Stomach smooth muscle (tissue), 2 donors: ENCODE measurements at regions not wholly inside any gene's neighbourhood (a gene's known extent, or its start where the extent isn't known, plus 50 kb on each side); places are given as distances from the start of the nearest gene placed in this dataset.

Experiments
- H3K27ac ChIP-seq: one replicate; pipeline ENCODE4 v1.7.0; 2013; ENCODE audit warnings: mild to moderate bottlenecking, low read length, inconsistent platforms
- H3K27me3 ChIP-seq, 2 donors: one replicate each; pipeline ENCODE4 v1.7.0; 2013; ENCODE audit warnings: low read length in 2 of 2; ENCODE audit not compliant: insufficient read depth in 2 of 2, control insufficient read depth in 1 of 2
- H3K36me3 ChIP-seq, 2 donors: one replicate each; pipeline ENCODE4 v1.7.0; 2013; ENCODE audit warnings: low read length in 2 of 2; ENCODE audit not compliant: control insufficient read depth in 2 of 2, insufficient read depth in 2 of 2
- H3K4me1 ChIP-seq: one replicate; pipeline ENCODE4 v1.7.0; 2013; ENCODE audit warnings: low read length; ENCODE audit not compliant: control insufficient read depth, insufficient read depth
- H3K4me3 ChIP-seq, 2 donors: one replicate each; pipeline ENCODE4 v1.7.0; 2013; ENCODE audit warnings: low read length in 2 of 2
- H3K9ac ChIP-seq, 2 donors: one replicate each; pipeline ENCODE4 v1.7.0; 2013; ENCODE audit warnings: low read length in 2 of 2, mild to moderate bottlenecking in 1 of 2
- H3K9me3 ChIP-seq, 2 donors: one replicate each; pipeline ENCODE4 v1.7.0; 2013; ENCODE audit warnings: low read length in 2 of 2; ENCODE audit not compliant: control insufficient read depth in 2 of 2
- donor health status: healthy.
- donor health status: Pancreatic carcinoma.

- H3K27me3 ChIP-seq: no peaks in the 10 kb centered on the region
- H3K9ac ChIP-seq: no peak overlapping the region
- no peak overlapping the region for H3K27ac ChIP-seq
- no peak overlapping the region for H3K4me3 ChIP-seq
- no peaks in the 10 kb centered on the region for H3K4me1 ChIP-seq
- H3K9me3 ChIP-seq: no peaks in the 10 kb centered on the region
- no peaks in the 10 kb centered on the region for H3K36me3 ChIP-seq
Observed at GRCh38 chr13:64074971-64075474, 2659.4 kb upstream of the PCDH20 start.

DNA sequence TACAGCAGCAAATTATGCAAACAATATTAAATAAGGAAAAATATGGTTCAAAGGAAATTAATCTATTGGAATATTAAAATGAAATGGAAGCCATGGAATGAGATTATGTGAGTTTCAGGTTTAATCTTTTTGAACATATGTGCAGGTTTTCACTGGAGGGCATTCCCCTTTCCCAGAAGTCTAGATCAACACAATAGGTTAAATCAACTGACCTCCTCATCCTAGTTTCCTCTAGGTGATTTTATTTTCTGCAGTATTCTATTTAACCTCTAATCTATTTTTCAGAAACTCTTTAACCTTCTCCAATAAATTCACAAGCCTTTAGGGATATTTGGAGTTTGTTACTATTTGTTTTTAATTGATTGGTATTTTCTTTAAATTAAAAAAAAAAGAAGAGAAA, 2657.6 kb upstream of the PCDH20 start:
- no peaks in the 10 kb centered on the region for H3K9me3 ChIP-seq
- H3K4me3 ChIP-seq: no peak overlapping the region
- H3K27ac ChIP-seq: no peak overlapping the region
- H3K27me3 ChIP-seq: no peaks in the 10 kb centered on the region
- no peaks in the 10 kb centered on the region for H3K4me1 ChIP-seq
- H3K36me3 ChIP-seq: no peaks in the 10 kb centered on the region
- H3K9ac ChIP-seq: no peak overlapping the region

DNA sequence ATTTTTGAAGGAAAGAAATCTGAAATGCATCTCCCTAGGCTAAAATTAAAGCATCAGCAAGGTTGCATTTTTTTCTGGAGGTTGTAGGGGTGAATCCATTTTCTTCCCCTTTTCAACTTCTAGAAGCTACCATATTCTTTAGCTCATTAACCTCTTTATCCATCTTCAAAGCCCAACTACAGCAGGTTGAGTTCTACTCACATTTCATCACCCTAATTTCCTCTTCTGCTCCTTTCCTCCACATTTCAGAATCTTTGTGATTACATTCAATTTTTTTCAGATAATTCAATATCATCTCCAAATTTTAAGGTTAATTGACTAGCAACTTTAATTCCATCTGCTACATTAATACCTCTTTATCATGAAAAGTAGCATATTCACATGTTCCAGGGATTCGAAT, 2655.7 kb upstream of the PCDH20 start:
- H3K36me3 ChIP-seq: no peaks in the 10 kb centered on the region
- no peak overlapping the region for H3K9ac ChIP-seq
- H3K27me3 ChIP-seq: no peaks in the 10 kb centered on the region
- H3K4me1 ChIP-seq: no peaks in the 10 kb centered on the region
- H3K27ac ChIP-seq: no peak overlapping the region
- no peak overlapping the region for H3K4me3 ChIP-seq
- H3K9me3 ChIP-seq: no peaks in the 10 kb centered on the region

DNA sequence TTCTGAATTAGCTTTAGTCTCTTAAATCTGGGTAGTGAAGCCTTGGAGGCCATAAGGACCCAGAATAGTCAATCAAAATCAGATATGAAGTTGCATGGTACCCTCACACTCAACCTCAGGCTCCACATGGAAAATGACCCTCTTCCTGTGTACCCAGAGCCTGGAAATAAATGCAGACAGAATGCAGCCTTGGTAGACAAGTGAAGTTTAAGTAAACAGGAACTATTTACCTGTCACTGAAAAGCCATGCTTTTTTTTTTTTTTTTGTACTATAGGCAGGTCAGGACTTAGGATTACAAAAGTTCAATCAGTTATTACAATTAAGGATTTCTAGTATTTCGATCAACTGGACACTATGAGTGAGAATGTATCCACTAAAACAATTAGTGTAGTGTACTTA, 2654.2 kb upstream of the PCDH20 start:
- Histone ChIP-seq H3K27ac (no peak overlapping the region), H3K27me3 (no peaks in the 10 kb centered on the region), H3K36me3 (no peaks in the 10 kb centered on the region), H3K4me3 (no peak overlapping the region), H3K9ac (no peak overlapping the region), H3K9me3 (no peaks in the 10 kb centered on the region), H3K4me1 (no peaks in the 10 kb centered on the region)

DNA sequence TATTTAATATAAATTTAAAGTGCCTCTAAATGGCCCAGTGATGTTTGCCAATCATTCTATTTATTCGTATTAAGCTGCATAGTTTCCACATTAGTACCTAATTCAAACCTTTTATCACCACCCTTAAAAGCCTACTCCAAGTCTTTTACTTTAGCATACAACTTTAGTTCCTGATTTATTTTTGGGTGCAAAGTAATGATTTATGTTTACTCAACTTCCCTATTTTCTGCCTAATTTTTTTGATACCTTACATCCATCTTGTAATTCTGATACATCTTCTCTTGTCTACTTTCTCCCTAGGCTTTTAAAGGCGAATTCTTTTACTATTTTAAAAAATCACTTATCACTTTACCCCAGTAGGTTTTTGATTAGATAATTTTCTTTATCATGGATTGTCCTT, 2651.1 kb upstream of the PCDH20 start:
- Histone ChIP-seq H3K4me3 (no peak overlapping the region), H3K4me1 (no peaks in the 10 kb centered on the region), H3K27ac (no peak overlapping the region), H3K36me3 (no peaks in the 10 kb centered on the region), H3K9me3 (no peaks in the 10 kb centered on the region), H3K9ac (no peak overlapping the region), H3K27me3 (no peaks in the 10 kb centered on the region)

DNA sequence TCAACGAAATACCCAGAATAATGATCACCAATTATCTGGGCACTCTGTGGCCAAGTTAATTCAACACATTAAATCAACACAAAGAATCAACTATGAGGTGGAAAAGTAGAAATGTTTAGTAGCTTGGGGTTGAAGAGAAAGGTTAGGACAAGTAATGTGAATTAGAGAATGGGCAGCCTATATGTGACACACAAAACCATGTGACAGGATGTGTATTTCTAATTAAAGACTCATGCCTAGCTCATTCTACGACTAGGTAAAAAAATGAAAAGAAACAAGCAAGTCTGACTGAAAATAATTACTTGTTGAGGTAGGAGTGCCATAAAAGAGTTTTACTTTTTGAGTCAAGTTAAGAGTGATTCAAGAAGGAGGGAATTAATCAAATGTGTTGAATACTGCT, 2646.0 kb upstream of the PCDH20 start:
- Histone ChIP-seq H3K9me3 (no peaks in the 10 kb centered on the region), H3K36me3 (no peaks in the 10 kb centered on the region), H3K4me3 (no peak overlapping the region), H3K9ac (no peak overlapping the region), H3K27ac (no peak overlapping the region), H3K27me3 (no peaks in the 10 kb centered on the region), H3K4me1 (no peaks in the 10 kb centered on the region)

DNA sequence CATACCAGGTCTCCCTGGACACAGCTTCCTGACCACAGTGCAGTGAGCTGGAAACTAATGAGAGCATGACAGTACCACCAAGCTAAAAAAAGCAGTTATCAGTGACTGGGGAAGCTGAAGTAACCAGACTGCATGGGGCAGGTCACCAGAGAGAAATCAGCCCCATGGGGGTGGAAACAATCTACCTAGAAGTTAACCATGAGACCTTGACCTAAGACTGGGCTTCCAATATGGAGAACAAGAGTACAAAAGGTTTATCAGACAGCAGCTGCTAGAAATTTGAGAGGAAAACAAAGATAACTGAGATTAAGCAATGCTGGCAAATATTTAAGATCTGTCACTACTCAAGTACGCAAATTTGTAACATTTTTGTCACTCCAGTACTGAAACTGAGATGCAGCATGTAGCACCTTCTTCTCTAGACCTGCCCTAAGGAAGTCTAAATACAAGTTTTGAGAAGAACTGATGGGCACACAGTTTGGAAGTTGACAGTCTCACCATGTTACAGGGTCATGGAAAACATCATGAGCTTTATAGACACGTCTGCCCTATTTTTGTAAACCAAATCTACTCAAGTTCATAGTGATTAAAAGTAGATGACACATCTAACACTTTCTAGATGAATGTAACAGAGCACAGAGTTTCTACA, 2641.8 kb upstream of the PCDH20 start:
- Histone ChIP-seq H3K27me3 (no peaks in the 10 kb centered on the region), H3K4me1 (no peaks in the 10 kb centered on the region), H3K36me3 (no peaks in the 10 kb centered on the region), H3K27ac (no peak overlapping the region), H3K9me3 (no peaks in the 10 kb centered on the region), H3K9ac (no peak overlapping the region), H3K4me3 (no peak overlapping the region)

GRCh38 chr13:64054321-64054720, 2638.7 kb upstream of the PCDH20 start:
- Histone ChIP-seq H3K4me3 (no peak overlapping the region), H3K9me3 (no peaks in the 10 kb centered on the region), H3K4me1 (no peaks in the 10 kb centered on the region), H3K9ac (no peak overlapping the region), H3K36me3 (no peaks in the 10 kb centered on the region), H3K27ac (no peak overlapping the region), H3K27me3 (no peaks in the 10 kb centered on the region)

- no peak overlapping the region for H3K9ac ChIP-seq
- H3K27me3 ChIP-seq: no peaks in the 10 kb centered on the region
- no peaks in the 10 kb centered on the region for H3K4me1 ChIP-seq
- H3K9me3 ChIP-seq: no peaks in the 10 kb centered on the region
- H3K27ac ChIP-seq: no peak overlapping the region
- H3K36me3 ChIP-seq: no peaks in the 10 kb centered on the region
- no peak overlapping the region for H3K4me3 ChIP-seq
Observed at GRCh38 chr13:64052521-64052920, 2636.9 kb upstream of the PCDH20 start.

GRCh38 chr13:64051278-64051677, 2635.6 kb upstream of the PCDH20 start:
- no peak overlapping the region for H3K4me3 ChIP-seq
- no peaks in the 10 kb centered on the region for H3K27me3 ChIP-seq
- no peaks in the 10 kb centered on the region for H3K36me3 ChIP-seq
- no peak overlapping the region for H3K9ac ChIP-seq
- H3K9me3 ChIP-seq: no peaks in the 10 kb centered on the region
- no peaks in the 10 kb centered on the region for H3K4me1 ChIP-seq
- H3K27ac ChIP-seq: no peak overlapping the region

GRCh38 chr13:64041296-64041695, 2625.6 kb upstream of the PCDH20 start:
- Histone ChIP-seq H3K4me1 (no peaks in the 10 kb centered on the region), H3K27ac (no peak overlapping the region), H3K9me3 (no peaks in the 10 kb centered on the region), H3K9ac (no peak overlapping the region), H3K4me3 (no peak overlapping the region), H3K27me3 (no peaks in the 10 kb centered on the region), H3K36me3 (no peaks in the 10 kb centered on the region)
